ENCODE measurements at regions not wholly inside any gene's neighbourhood (a gene's known extent, or its start where the extent isn't known, plus 50 kb on each side); places are given as distances from the start of the nearest gene placed in this dataset.

- TF ChIP-seq HINFP (CRISPR knock-in tag; IDR thresholded peaks at IDR 0.05; ENCODE audit: low read depth) (no peak), PITX1 (CRISPR knock-in tag; IDR thresholded peaks at IDR 0.05) (no peak), ZNF747 (CRISPR knock-in tag; IDR thresholded peaks at IDR 0.05; ENCODE audit: borderline replicate concordance) (no peak), BCLAF1 (IDR thresholded peaks at IDR 0.05) (no peak), KAT7 (CRISPR knock-in tag; IDR thresholded peaks at IDR 0.05; ENCODE audit: borderline replicate concordance) (no peak), ZNF609 (CRISPR knock-in tag; IDR thresholded peaks at IDR 0.05; ENCODE audit: borderline replicate concordance) (no peak), ARID3A (IDR thresholded peaks at IDR 0.05; ENCODE audit: low read depth, low read length) (no peak), CENPT (CRISPR knock-in tag; IDR thresholded peaks at IDR 0.05; ENCODE audit: low read depth) (no peak), ZNF775 (CRISPR knock-in tag; IDR thresholded peaks at IDR 0.05; ENCODE audit: borderline replicate concordance) (no peak), SIN3A (IDR thresholded peaks at IDR 0.05; ENCODE audit: borderline replicate concordance, low read depth, low read length) (no peak)
Observed at GRCh38 chr6:47102331-47102730, 60.2 kb upstream of the ADGRF1 start.
